OCI-LY3 (cell line): ENCODE measurements at regions not wholly inside any gene's neighbourhood (a gene's known extent, or its start where the extent isn't known, plus 50 kb on each side); places are given as distances from the start of the nearest gene placed in this dataset.

Experiments
- H2AFZ ChIP-seq: fragments of 200-600, 300-600 bp; shearing (Covaris generic); 2 replicates; pipeline ENCODE4 v1.6.0; 2014; ENCODE audit warnings: antibody characterized with exemption, low read depth, low read length
- H3K27ac ChIP-seq: fragments of 200-600, 300-600 bp; sonication (generic); 2 replicates; pipeline ENCODE4 v1.5.1; 2014; ENCODE audit warnings: mild to moderate bottlenecking, low read length, moderate library complexity, mixed read lengths
- H3K27me3 ChIP-seq: fragments of 200-600, 300-600 bp; sonication (generic); 2 replicates; pipeline ENCODE4 v1.6.1; 2014; ENCODE audit warnings: low read depth, low read length, mixed read lengths
- H3K36me3 ChIP-seq: fragments of 200-600, 300-600 bp; sonication (generic); replicated peaks from 2 replicates; pipeline ENCODE3; 2014; ENCODE audit warnings: low read depth, low read length, mixed read lengths
- H3K4me1 ChIP-seq: fragments of 300-600, 200-600 bp; sonication (generic); 2 replicates; pipeline ENCODE4 v1.6.1; 2014; ENCODE audit warnings: low read length, mixed read lengths
- H3K4me2 ChIP-seq: fragments of 200-600, 300-600 bp; sonication (generic); 2 replicates; pipeline ENCODE4 v1.6.1; 2014; ENCODE audit warnings: low read length, mixed read lengths
- H3K4me3 ChIP-seq: fragments of 300-600, 200-600 bp; sonication (generic); 2 replicates; pipeline ENCODE4 v1.5.1; 2014; ENCODE audit warnings: antibody characterized with exemption, mild to moderate bottlenecking, low read length, moderate library complexity
- H3K79me2 ChIP-seq: fragments of 300-600, 200-600 bp; shearing (Covaris generic); 2 replicates; pipeline ENCODE4 v1.6.1; 2014; ENCODE audit warnings: mild to moderate bottlenecking, low read length, mixed read lengths
- H3K9ac ChIP-seq: fragments of 300-600, 200-600 bp; shearing (Covaris generic); 2 replicates; pipeline ENCODE4 v1.6.0; 2014; ENCODE audit warnings: mild to moderate bottlenecking, low read length, moderate library complexity
- H3K9me3 ChIP-seq: fragments of 200-600, 300-600 bp; shearing (Covaris generic); 2 replicates; pipeline ENCODE4 v1.6.1; 2014; ENCODE audit warnings: low read length, mixed read lengths; ENCODE audit not compliant: insufficient read depth
- H4K20me1 ChIP-seq: fragments of 200-600, 300-600 bp; sonication (generic); 2 replicates; pipeline ENCODE4 v1.6.1; 2016; ENCODE audit warnings: low read length, mixed read lengths; ENCODE audit not compliant: insufficient read depth
- CTCF ChIP-seq: fragments of 200-600, 300-600 bp; sonication (generic); IDR thresholded peaks from 2 replicates; pipeline ENCODE4 v1.5.1; 2014; ENCODE audit warnings: antibody characterized with exemption, low read length, low read depth
- EZH2phosphoT487 ChIP-seq: fragments of 200-600 bp; shearing (Covaris generic); IDR thresholded peaks from 2 replicates; pipeline ENCODE4 v1.6.1; 2018; ENCODE audit warnings: antibody characterized with exemption, mixed run types, low read depth

DNA sequence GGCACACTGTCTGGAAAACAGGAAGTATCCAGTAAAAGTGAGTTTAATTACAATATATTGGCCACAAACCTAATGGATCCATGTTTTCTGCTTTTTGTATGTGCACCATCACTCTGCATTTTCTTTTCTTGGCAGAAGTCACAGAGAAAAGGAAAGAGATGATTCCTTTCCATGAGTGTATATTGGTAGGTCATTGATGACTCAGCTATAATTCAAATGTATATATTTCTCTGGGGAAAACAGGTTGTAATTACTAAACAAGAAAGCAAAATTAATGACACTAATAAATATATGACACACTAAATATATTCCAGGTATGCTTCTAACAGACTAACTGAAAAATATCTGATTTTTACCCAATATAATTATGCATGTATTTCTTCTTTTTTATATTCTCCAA, 105.9 kb upstream of the PCDH15 start:
- no peak overlapping the region for H3K4me2 ChIP-seq

DNA sequence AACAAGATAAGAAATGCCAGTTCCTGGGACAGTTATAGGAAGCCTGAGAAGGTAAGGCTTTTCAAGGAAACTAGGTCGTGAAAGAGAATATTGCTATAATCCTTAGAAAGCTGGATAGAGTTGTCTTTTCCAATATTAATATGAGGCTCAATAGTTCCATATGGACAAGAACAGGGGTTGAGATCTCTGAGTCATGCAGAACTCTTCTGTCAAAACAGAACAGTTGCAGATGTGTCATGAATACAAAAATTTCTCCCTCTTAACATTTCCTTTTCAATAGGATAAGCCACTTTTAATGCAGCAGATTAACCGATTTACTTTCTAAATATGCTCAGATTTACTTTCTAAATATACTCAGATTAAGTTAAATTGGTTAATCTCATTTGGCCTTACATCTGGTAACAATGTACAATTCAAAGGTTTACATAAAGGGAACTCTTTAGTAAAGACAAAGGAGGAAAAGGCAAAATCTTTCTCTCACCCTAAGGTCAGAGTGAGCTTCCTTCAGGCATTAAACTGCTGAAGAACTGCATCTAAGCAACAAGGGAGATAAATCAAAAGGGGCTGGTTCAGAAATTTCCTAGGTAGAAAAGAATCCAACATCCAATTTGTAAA, 104.7 kb upstream of the PCDH15 start:
- Histone ChIP-seq H3K9me3 (no peaks in the 10 kb centered on the region), H3K27me3 (no peaks in the 10 kb centered on the region), H3K9ac (no peak overlapping the region), H3K4me2 (no peak overlapping the region), H2AFZ (no peak overlapping the region), H3K79me2 (no peaks in the 10 kb centered on the region), H3K27ac (no peak overlapping the region), H3K36me3 (no peaks in the 10 kb centered on the region), H3K4me3 (no peak overlapping the region), H4K20me1 (no peaks in the 10 kb centered on the region), H3K4me1 (no peaks in the 10 kb centered on the region)
- TF ChIP-seq EZH2phosphoT487, result no peak
- no peak for TF ChIP-seq CTCF

More for the DNA sequence above, 105.9 kb upstream of the PCDH15 start:
- Histone ChIP-seq H3K9ac (no peak overlapping the region), H4K20me1 (no peaks in the 10 kb centered on the region), H2AFZ (no peak overlapping the region), H3K4me3 (no peak overlapping the region), H3K9me3 (no peaks in the 10 kb centered on the region), H3K27me3 (no peaks in the 10 kb centered on the region), H3K36me3 (no peaks in the 10 kb centered on the region), H3K79me2 (no peaks in the 10 kb centered on the region), H3K4me1 (no peaks in the 10 kb centered on the region), H3K27ac (no peak overlapping the region)
- no peak for TF ChIP-seq CTCF
- TF ChIP-seq EZH2phosphoT487, result no peak

- H3K9ac ChIP-seq, result no peak overlapping the region
- H3K27me3 ChIP-seq, result no peaks in the 10 kb centered on the region
- no peaks in the 10 kb centered on the region for H3K79me2 ChIP-seq
- H4K20me1 ChIP-seq, result no peaks in the 10 kb centered on the region
- no peak for TF ChIP-seq EZH2phosphoT487
- no peak for TF ChIP-seq CTCF
- H3K4me3 ChIP-seq, result no peak overlapping the region
- no peak overlapping the region for H3K4me2 ChIP-seq
- no peaks in the 10 kb centered on the region for H3K9me3 ChIP-seq
- H3K27ac ChIP-seq, result no peak overlapping the region
- no peaks in the 10 kb centered on the region for H3K4me1 ChIP-seq
- H3K36me3 ChIP-seq, result no peaks in the 10 kb centered on the region
- H2AFZ ChIP-seq, result no peak overlapping the region
Observed at GRCh38 chr10:54904833-54905232, 103.8 kb upstream of the PCDH15 start.

GRCh38 chr10:54903745-54904144, 102.7 kb upstream of the PCDH15 start:
- no peaks in the 10 kb centered on the region for H3K4me1 ChIP-seq

More at GRCh38 chr10:54903745-54904144, 102.7 kb upstream of the PCDH15 start:
- Histone ChIP-seq H3K4me3 (no peak overlapping the region), H3K36me3 (no peaks in the 10 kb centered on the region), H4K20me1 (no peaks in the 10 kb centered on the region), H3K79me2 (no peaks in the 10 kb centered on the region), H3K4me2 (no peak overlapping the region), H3K27ac (no peak overlapping the region), H3K9me3 (no peaks in the 10 kb centered on the region), H3K27me3 (no peaks in the 10 kb centered on the region), H3K9ac (no peak overlapping the region), H2AFZ (no peak overlapping the region)
- TF ChIP-seq EZH2phosphoT487 (no peak), CTCF (no peak)
